Activated T-helper 1 cell treated with Interleukin-2 at 50 U/mL for 16 hours (primary cell): ENCODE measurements at regions not wholly inside any gene's neighbourhood (a gene's known extent, or its start where the extent isn't known, plus 50 kb on each side); places are given as distances from the start of the nearest gene placed in this dataset.

Experiments used
- DNase-seq: peaks from one replicate; pipeline ENCODE4 v3.0.0-alpha.2; 2020; ENCODE audit warnings: low read depth

DNA sequence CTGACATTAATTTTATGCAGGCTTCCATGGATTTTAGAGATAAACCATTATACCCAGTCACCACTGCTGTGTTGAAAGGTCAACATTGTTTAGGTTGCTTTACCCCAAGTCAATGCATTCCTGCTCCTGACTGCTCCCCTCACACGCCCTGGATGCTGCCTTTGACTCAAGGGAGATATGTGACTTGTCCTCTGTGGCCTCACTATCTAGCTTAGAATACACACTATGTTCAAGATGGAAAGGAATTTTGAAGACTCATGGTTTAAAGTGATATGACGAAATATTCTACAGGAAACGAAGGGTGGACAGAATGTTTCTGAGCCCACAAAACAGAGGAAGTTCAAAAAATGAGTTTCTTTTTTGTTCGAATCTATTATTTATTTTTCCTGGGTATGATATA, 170.4 kb upstream of the NR5A2 start:
- DNase-seq: no peak

DNA sequence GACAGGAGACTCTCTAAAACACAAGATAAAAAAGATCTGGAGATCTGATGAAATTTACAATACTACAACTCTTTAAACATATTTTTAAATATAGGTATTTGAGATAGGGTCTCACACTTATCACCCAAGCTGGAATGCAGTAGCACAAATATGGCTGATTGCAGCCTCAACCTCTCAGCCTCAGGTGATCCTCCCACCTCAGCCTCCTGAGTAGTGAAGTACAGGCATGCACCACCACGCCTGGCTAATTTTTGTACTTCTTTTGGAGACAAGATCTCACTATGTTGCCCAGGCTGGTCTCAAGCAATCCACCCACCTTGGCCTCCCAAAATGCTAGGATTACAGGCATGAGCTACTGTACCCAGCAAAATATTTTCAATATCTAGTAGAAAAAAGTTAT, 170.0 kb upstream of the NR5A2 start:
- DNase-seq: no peak

DNA sequence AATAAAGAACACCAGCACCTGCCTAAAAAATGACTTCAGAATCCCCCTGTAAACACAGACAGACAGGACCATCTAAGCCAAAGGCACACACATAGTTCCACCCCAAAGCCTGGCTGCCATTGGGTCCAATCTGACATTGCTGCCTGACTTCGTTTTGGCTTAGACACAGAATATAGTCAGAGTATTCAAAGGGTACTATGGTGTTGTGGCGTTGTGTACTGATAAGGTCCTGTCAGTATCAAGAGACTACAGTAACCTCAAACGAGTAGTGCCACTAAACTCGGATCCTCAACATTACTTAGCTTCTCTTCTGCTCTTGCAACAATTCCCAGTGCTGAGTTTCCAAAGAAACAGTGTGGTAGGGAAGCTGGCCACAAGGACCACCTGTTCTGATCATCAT, 169.3 kb upstream of the NR5A2 start:
- no peak for DNase-seq

GRCh38 chr1:199858856-199859255, 168.7 kb upstream of the NR5A2 start:
- no peak for DNase-seq

DNA sequence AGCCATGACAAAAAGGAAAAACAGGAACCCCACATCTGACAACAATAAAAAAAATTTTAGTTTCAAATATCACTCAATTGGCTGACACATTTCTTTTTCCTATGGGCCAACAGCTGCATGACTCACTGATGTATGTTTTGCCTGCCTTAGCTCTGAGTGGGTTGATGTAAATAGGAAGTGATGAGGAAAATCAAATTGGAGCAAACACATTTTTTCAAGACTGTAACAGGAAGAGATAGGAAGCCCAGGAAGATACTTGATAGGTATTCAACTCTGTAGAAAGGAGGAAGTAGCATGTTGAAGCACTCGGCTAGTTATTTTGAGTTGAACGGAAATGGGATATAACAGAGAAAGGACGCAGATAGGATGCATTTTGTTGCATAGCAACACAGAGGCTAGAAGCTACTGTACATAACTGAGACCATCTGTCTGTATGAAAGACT, 168.0 kb upstream of the NR5A2 start:
- no peak for DNase-seq

- no peak for DNase-seq
Measured at GRCh38 chr1:199861020-199861795, 166.3 kb upstream of the NR5A2 start.

DNA sequence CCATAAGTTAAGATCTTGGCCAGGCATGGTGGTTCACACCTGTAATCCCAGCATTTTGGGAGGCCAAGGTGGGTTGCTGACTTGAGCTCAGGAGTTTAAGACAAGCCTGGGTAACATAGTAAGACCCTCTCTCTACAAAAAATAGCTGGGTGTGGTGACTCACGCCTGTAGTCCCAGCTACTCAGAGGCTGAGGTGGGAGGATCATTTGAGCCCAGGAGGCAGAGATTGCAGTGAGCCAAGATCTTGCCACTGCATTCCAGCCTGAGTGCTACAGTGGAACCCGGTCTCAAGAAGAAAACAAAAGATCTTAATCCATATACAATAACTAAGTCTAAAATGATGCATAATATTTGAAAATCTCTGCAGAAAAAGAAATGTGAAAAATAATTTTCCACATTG, 165.5 kb upstream of the NR5A2 start:
- DNase-seq: no peak

GRCh38 chr1:199866210-199866617, 161.3 kb upstream of the NR5A2 start:
- no peak for DNase-seq

DNA sequence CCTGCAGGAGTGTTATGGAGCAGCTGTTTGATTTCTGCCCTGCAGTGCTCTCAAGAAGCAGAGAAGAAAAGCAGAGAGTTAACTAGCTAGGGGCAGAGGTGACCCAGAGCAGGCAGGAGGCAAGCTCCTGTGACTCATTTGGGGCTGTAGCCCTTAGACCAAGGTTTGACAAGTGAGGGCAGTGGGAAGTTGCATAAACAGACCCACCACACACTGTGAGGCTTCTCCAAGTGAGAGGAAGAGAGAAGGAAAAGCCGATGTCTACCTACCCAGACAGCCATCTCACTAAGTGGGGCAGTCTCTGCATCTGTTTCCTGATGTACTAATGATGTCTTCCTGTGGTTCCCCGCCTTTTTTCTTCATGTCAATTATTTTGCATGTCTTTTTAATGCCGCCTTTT, 159.9 kb upstream of the NR5A2 start:
- DNase-seq: no peak

DNA sequence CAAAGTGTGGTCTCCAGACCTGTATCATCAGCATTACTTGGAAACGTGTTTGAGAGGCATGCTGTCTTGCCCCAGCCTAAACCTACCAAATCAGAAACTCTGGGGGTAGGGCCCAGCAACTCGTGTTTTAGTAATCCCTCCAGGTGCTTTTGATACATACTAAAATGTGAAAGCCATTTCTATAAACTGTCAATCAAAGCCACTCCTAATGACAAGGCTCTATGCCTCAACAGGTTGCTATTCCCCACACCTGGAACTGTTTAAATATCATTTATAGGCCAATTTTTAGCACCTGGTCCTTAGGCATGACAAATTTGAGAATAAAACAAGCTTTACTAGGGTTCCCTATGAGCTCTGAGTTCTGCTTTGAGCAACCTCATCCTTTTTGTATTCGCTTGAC, 158.7 kb upstream of the NR5A2 start:
- no peak for DNase-seq

- DNase-seq: no peak
Measured at GRCh38 chr1:199875337-199875736, 152.2 kb upstream of the NR5A2 start.

GRCh38 chr1:199875856-199876255, 151.7 kb upstream of the NR5A2 start:
- no peak for DNase-seq

GRCh38 chr1:199877526-199878384, 149.8 kb upstream of the NR5A2 start:
- DNase-seq: no peak

GRCh38 chr1:199878823-199879222, 148.7 kb upstream of the NR5A2 start:
- no peak for DNase-seq

GRCh38 chr1:199898654-199899053, 128.9 kb upstream of the NR5A2 start:
- DNase-seq: no peak

- no peak for DNase-seq
Measured at GRCh38 chr1:199901341-199901740, 126.2 kb upstream of the NR5A2 start.

- no peak for DNase-seq
Measured at GRCh38 chr1:199907361-199907760, 120.1 kb upstream of the NR5A2 start.

DNA sequence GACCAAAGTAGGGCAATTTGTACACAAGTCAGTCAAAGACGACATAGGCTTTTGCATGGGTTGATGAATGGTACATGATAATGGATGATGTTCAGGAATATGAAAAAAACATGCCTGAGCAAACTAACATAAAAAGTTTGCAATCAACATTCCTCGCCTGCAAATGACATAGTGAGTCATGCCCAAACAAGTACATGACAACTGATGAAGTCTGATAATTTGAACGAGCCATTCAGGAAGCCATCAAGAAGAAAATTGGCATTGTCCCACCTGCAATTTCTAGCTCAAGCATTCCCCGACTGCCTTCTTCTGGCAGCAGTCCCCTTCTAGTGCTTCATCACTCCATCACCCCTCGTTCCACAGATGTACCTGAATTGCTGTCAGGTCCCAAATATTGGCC, 118.4 kb upstream of the NR5A2 start:
- DNase-seq: no peak

DNA sequence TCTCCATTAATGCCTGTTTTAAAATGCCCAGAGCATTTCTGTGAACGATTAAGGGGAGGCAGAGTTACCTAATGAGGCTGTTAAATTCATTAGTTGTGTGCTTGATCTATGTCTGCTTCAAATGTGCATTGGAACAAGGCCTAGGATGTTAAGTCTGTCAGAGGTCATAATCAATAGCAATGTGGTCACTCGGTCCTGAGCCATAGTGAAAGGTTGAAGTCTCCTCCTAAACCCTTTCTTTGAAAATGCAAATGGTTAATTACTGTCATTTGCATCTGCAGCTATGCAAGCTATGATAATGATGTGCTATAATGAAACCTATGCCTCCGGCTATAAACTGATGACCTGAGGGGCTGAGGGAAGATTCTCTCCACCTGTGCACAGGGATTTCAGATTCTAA, 114.2 kb upstream of the NR5A2 start:
- no peak for DNase-seq

DNA sequence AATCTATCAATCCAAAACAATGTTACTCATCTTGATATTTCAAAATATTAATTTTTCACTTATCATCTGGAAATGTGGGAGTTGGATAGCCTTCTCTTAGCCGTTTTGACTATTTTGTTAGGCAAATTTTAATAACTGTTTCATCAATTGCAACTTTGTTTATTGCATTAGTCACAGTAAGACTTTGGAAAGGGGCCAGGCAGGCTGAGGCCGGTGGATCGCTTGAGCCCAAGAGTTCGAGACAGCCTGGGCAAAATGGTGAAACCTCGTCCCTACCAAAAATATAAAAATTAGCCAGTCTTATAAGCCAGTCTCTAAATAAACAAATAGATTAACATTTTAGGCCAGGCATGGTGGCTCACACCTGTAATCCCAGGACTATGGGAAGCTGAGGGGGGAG, 113.0 kb upstream of the NR5A2 start:
- DNase-seq: no peak

GRCh38 chr1:199918196-199918769, 109.2 kb upstream of the NR5A2 start:
- no peak for DNase-seq

DNA sequence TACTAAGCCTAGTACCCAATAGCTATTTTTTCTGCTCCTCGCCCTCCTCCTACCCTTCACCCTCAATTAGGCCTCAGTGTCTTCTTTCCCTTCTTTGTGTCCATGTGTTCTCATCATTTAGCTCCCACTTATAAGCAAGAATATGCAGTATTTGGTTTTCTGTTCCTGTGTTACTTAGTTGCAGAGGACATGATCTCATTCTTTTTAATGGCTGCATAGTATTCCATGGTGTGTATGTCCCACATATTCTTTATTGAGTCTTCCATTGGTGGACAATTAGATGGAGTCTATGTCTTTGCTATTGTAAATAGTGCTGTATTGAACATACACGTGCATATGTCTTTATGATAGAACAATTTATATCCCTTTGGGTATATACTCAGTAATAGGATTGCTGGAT, 106.9 kb upstream of the NR5A2 start:
- no peak for DNase-seq

GRCh38 chr1:199929556-199929955, 98.0 kb upstream of the NR5A2 start:
- DNase-seq: no peak
